ENCODE measurements at regions not wholly inside any gene's neighbourhood (a gene's known extent, or its start where the extent isn't known, plus 50 kb on each side); places are given as distances from the start of the nearest gene placed in this dataset.

DNA sequence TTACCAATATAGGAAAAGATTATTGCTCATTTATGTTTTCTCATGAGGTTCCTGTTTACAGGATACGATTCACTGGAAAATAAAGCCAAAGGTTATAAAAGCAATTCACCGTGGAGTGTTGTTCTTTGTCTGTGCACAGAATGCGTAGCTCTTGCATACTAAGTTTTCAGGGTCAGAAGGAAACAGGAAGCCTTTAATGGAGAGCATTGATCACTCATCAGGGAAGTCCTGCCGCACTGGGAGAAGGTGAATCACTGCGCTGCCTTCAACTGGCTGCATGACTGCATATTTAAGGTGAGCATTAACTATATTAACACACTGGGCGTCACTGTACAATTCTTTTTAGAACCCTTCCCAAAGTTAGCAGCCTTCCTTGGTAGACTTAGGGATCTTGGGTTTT is 74.1 kb upstream of the SYK start:
- DNase-seq (ENCODE audit: low spot score): no peak
- TF ChIP-seq, protein P1, sequence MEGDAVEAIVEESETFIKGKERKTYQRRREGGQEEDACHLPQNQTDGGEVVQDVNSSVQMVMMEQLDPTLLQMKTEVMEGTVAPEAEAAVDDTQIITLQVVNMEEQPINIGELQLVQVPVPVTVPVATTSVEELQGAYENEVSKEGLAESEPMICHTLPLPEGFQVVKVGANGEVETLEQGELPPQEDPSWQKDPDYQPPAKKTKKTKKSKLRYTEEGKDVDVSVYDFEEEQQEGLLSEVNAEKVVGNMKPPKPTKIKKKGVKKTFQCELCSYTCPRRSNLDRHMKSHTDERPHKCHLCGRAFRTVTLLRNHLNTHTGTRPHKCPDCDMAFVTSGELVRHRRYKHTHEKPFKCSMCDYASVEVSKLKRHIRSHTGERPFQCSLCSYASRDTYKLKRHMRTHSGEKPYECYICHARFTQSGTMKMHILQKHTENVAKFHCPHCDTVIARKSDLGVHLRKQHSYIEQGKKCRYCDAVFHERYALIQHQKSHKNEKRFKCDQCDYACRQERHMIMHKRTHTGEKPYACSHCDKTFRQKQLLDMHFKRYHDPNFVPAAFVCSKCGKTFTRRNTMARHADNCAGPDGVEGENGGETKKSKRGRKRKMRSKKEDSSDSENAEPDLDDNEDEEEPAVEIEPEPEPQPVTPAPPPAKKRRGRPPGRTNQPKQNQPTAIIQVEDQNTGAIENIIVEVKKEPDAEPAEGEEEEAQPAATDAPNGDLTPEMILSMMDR (IDR thresholded peaks at IDR 0.05; ENCODE audit: unreplicated experiment): no peak
- Mint-ChIP-seq H3K36me3 (ENCODE audit: low read depth, unreplicated experiment) (no peaks in the 10 kb centered on the region), H3K4me1 (ENCODE audit: unreplicated experiment) (peaks cover 11% of the 10 kb centered on the region), H3K27ac (ENCODE audit: unreplicated experiment) (no peak overlapping the region), H3K4me3 (ENCODE audit: unreplicated experiment) (no peak overlapping the region), H3K27me3 (ENCODE audit: unreplicated experiment) (no peaks in the 10 kb centered on the region), H3K9me3 (ENCODE audit: unreplicated experiment) (no peaks in the 10 kb centered on the region)

DNA sequence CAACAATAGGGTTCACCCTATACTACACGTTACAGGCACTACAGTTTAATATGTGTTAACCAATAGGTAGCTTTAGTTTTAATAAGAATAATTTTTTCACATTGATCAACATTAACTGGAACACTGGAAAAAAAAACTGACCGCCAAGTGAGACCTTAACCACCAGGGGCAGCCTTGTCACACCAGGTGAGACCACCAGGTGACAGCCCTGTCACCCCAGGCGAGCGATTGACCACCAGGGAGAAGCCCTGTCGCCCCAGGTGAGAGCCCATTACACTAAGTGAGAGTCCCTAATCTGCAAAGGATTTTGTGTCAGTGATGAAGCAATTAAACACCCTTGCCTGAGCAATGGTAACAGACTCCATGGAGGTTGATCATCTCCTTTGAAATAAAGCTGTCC is 75.4 kb upstream of the SYK start:
- TF ChIP-seq, protein P1 (IDR thresholded peaks at IDR 0.05; ENCODE audit: unreplicated experiment): peak; percentile 61
- Mint-ChIP-seq H3K27ac (ENCODE audit: unreplicated experiment) (no peak overlapping the region), H3K36me3 (ENCODE audit: low read depth, unreplicated experiment) (no peaks in the 10 kb centered on the region), H3K4me1 (ENCODE audit: unreplicated experiment) (peaks cover 8% of the 10 kb centered on the region), H3K9me3 (ENCODE audit: unreplicated experiment) (no peaks in the 10 kb centered on the region), H3K27me3 (ENCODE audit: unreplicated experiment) (no peaks in the 10 kb centered on the region), H3K4me3 (ENCODE audit: unreplicated experiment) (no peak overlapping the region)
- no peak for DNase-seq (ENCODE audit: low spot score)

DNA sequence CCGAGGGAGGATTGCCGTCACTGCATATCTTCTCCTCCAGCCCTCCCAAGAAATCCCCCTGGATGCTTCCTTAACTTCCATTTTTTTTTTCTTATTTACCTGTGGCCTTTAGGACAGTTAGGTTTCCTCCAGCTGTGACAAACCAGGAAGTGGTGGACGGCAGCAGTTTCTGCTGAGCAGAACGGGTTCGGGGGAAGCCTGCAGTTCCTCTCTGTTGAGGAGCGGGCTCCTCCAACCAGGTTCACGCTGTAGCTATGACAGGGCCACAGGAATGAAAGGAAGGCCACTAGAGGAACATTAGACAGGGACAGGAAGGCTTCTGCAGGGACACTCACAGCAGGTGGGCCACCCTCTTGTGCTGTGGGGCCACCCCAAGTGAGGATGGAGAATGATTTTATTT is 76.7 kb upstream of the SYK start:
- Mint-ChIP-seq H3K4me3 (ENCODE audit: unreplicated experiment) (no peak overlapping the region), H3K4me1 (ENCODE audit: unreplicated experiment) (peaks cover 8% of the 10 kb centered on the region), H3K27ac (ENCODE audit: unreplicated experiment) (no peak overlapping the region), H3K9me3 (ENCODE audit: unreplicated experiment) (no peaks in the 10 kb centered on the region), H3K36me3 (ENCODE audit: low read depth, unreplicated experiment) (no peaks in the 10 kb centered on the region), H3K27me3 (ENCODE audit: unreplicated experiment) (no peaks in the 10 kb centered on the region)
- DNase-seq (ENCODE audit: low spot score): no peak
- TF ChIP-seq, protein P1 (IDR thresholded peaks at IDR 0.05; ENCODE audit: unreplicated experiment): no peak

DNA sequence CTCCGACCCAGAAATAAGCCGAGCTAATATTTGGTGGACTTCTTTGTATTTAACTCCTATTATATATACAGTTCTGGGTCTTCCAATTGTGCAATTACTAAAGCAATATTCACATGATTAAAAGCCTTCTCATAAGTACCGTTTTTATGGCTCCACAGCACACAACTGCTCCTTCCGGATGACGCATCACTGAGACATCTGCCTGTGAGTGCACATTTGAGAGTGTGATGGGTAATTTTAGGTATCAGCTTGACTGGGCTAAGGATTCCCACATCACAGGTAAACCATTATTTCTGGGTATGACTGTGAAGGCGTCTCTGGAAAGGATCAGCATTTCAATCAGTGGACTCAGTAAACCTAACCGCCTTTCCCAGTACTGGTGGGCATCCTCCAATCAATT is 77.5 kb upstream of the SYK start:
- no peak for DNase-seq (ENCODE audit: low spot score)
- Mint-ChIP-seq H3K27ac (ENCODE audit: unreplicated experiment) (no peak overlapping the region), H3K27me3 (ENCODE audit: unreplicated experiment) (no peaks in the 10 kb centered on the region), H3K9me3 (ENCODE audit: unreplicated experiment) (no peaks in the 10 kb centered on the region), H3K4me1 (ENCODE audit: unreplicated experiment) (peaks cover 8% of the 10 kb centered on the region), H3K36me3 (ENCODE audit: low read depth, unreplicated experiment) (no peaks in the 10 kb centered on the region), H3K4me3 (ENCODE audit: unreplicated experiment) (no peak overlapping the region)
- TF ChIP-seq, protein P1 (IDR thresholded peaks at IDR 0.05; ENCODE audit: unreplicated experiment): no peak

DNA sequence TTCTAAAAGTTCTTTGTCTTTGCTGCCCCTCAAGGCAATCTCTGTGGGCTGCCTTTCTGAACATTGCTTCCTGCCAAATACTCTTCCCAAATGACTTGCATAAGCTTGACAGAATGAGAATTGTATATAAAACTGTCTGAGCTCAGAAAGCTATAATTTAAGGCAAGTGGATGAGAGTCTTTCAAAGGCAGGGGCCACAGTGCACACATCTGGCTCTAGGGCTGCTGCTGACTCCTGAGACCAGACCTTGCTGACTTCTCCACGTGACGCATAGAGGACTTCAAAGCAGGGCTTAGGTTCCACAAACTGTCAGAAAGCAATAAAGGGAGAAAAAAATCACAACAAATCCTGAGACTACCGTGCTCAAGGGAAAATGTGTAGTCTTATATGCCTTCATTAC is 79.4 kb upstream of the DIRAS2 start:
- TF ChIP-seq, protein P1 (IDR thresholded peaks at IDR 0.05; ENCODE audit: unreplicated experiment): no peak
- H3K9me3 Mint-ChIP-seq (ENCODE audit: unreplicated experiment): no peaks in the 10 kb centered on the region
- H3K27me3 Mint-ChIP-seq (ENCODE audit: unreplicated experiment): no peaks in the 10 kb centered on the region
- H3K36me3 Mint-ChIP-seq (ENCODE audit: low read depth, unreplicated experiment): no peaks in the 10 kb centered on the region
- no peak overlapping the region for H3K27ac Mint-ChIP-seq (ENCODE audit: unreplicated experiment)
- no peak for DNase-seq (ENCODE audit: low spot score)
- no peak overlapping the region for H3K4me3 Mint-ChIP-seq (ENCODE audit: unreplicated experiment)
- H3K4me1 Mint-ChIP-seq (ENCODE audit: unreplicated experiment): no peaks in the 10 kb centered on the region

Measured in endothelial cell (in vitro differentiated cells).